IMR-90 (cell line): ENCODE measurements at regions not wholly inside any gene's neighbourhood (a gene's known extent, or its start where the extent isn't known, plus 50 kb on each side); places are given as distances from the start of the nearest gene placed in this dataset.

ENCODE experiments used
- ATAC-seq: fragments of 200-7000 bp; cut with Tn5 transposase; 2 replicates; pipeline ENCODE4 v1.9.1; 2020; ENCODE audit warnings: low read depth, mild to moderate bottlenecking, moderate library complexity
- BruUV-seq: library from RNA; stranded (reverse); fragments of 400-500 nt; replicated peaks from 2 replicates; lab custom pipeline; 2021; lab: Mats Ljungman, UMichigan
- CTCF ChIA-PET: fragments of 300-600 bp; formaldehyde crosslinking; extraction: SDS; loops from one replicate; lab custom pipeline; 2021; ENCODE audit warnings: antibody characterized with exemption; lab: Yijun Ruan, JAX
- POLR2A ChIA-PET: fragments of 300-600 bp; sonication (Branson Sonifier 250); formaldehyde crosslinking; loops from one replicate; lab custom pipeline; 2022; ENCODE audit warnings: antibody characterized with exemption; ENCODE audit not compliant: unreplicated experiment; lab: Charles Lee
- DNase-seq: peaks from one replicate; pipeline ENCODE4 v3.0.0; 2013
- H2AFZ ChIP-seq: replicated peaks from 2 replicates; pipeline ENCODE3; 2013; ENCODE audit warnings: low read length, mild to moderate bottlenecking; ENCODE audit not compliant: poor library complexity
- H2AK5ac ChIP-seq: 2 replicates; pipeline ENCODE4 v1.6.1; 2013; ENCODE audit warnings: low read depth, low read length, inconsistent platforms
- H2AK9ac ChIP-seq: replicated peaks from 2 replicates; pipeline ENCODE3; 2013; ENCODE audit warnings: mild to moderate bottlenecking, low read depth, low read length, moderate library complexity; ENCODE audit not compliant: poor library complexity
- H2BK120ac ChIP-seq: 2 replicates; pipeline ENCODE4 v1.6.1; 2013; ENCODE audit warnings: low read depth, low read length, inconsistent platforms
- H2BK15ac ChIP-seq: 3 replicates; pipeline ENCODE4 v1.6.1; 2013; ENCODE audit warnings: low read depth, low read length, inconsistent platforms
- H2BK20ac ChIP-seq: 2 replicates; pipeline ENCODE4 v1.6.1; 2013; ENCODE audit warnings: low read depth, mild to moderate bottlenecking, inconsistent platforms, low read length, moderate library complexity
- H2BK5ac ChIP-seq: 2 replicates; pipeline ENCODE4 v1.6.1; 2013; ENCODE audit warnings: mild to moderate bottlenecking, low read depth, low read length, inconsistent platforms; ENCODE audit not compliant: poor library complexity, severe bottlenecking
- H3K14ac ChIP-seq: replicated peaks from 2 replicates; pipeline ENCODE4 v1.6.1; 2013; ENCODE audit warnings: low read depth, low read length, inconsistent platforms
- H3K18ac ChIP-seq: 2 replicates; pipeline ENCODE4 v1.6.1; 2013; ENCODE audit warnings: low read depth, low read length, control low read depth
- H3K23ac ChIP-seq: 2 replicates; pipeline ENCODE4 v1.6.1; 2013; ENCODE audit warnings: low read depth, low read length, inconsistent platforms
- H3K27ac ChIP-seq: 2 replicates; pipeline ENCODE4 v1.5.1; 2013; ENCODE audit warnings: mild to moderate bottlenecking, control low read depth, low read length; ENCODE audit not compliant: insufficient read depth
- H3K27me3 ChIP-seq: 2 replicates; pipeline ENCODE4 v1.6.1; 2013; ENCODE audit warnings: low read length; ENCODE audit not compliant: control insufficient read depth, insufficient read depth
- H3K36me3 ChIP-seq: 2 replicates; pipeline ENCODE4 v1.6.1; 2013; ENCODE audit warnings: low read length, mixed read lengths; ENCODE audit not compliant: control insufficient read depth, insufficient read depth
- H3K4ac ChIP-seq: 2 replicates; pipeline ENCODE4 v1.6.1; 2013; ENCODE audit warnings: low read depth, low read length, inconsistent platforms
- H3K4me1 ChIP-seq: 2 replicates; pipeline ENCODE4 v1.6.1; 2013; ENCODE audit warnings: low read length, mixed read lengths; ENCODE audit not compliant: control insufficient read depth, insufficient read depth
- H3K4me2 ChIP-seq: 2 replicates; pipeline ENCODE4 v1.6.1; 2013; ENCODE audit warnings: low read depth, mild to moderate bottlenecking, control low read depth, low read length, moderate library complexity
- H3K4me3 ChIP-seq: 2 replicates; pipeline ENCODE4 v1.5.1; 2013; ENCODE audit warnings: low read depth, mild to moderate bottlenecking, control low read depth, low read length, moderate library complexity; ENCODE audit not compliant: insufficient read depth
- H3K56ac ChIP-seq: 2 replicates; pipeline ENCODE4 v1.6.1; 2013; ENCODE audit warnings: low read length, inconsistent platforms; ENCODE audit not compliant: insufficient read depth; ENCODE audit errors: extremely low read depth
- H3K79me1 ChIP-seq, 2 experiments: 2 replicates each; pipeline ENCODE4 v1.6.1; 2013; ENCODE audit warnings: low read length in 2 of 2, inconsistent platforms in 1 of 2, low read depth in 1 of 2
- H3K9ac ChIP-seq: 2 replicates; pipeline ENCODE4 v1.6.1; 2013; ENCODE audit warnings: low read depth, low read length, control low read depth
- H3K9me1 ChIP-seq: 2 replicates; pipeline ENCODE4 v1.6.1; 2013; ENCODE audit warnings: low read length, inconsistent platforms; ENCODE audit not compliant: insufficient read depth
- H3K9me3 ChIP-seq: 2 replicates; pipeline ENCODE4 v1.6.1; 2013; ENCODE audit warnings: low read length; ENCODE audit not compliant: control insufficient read depth, insufficient read depth
- H4K20me1 ChIP-seq: 2 replicates; pipeline ENCODE4 v1.6.1; 2013; ENCODE audit warnings: low read length, inconsistent platforms; ENCODE audit not compliant: insufficient read depth
- H4K5ac ChIP-seq: 2 replicates; pipeline ENCODE4 v1.6.1; 2013; ENCODE audit warnings: mild to moderate bottlenecking, low read depth, low read length, control low read depth
- H4K8ac ChIP-seq, 2 experiments: 2 replicates each; pipeline ENCODE4 v1.6.1; 2013; ENCODE audit warnings: low read depth in 2 of 2, low read length in 2 of 2, control low read depth in 1 of 2, inconsistent platforms in 1 of 2
- H4K91ac ChIP-seq: 2 replicates; pipeline ENCODE4 v1.6.1; 2013; ENCODE audit warnings: low read depth, low read length, inconsistent platforms; ENCODE audit not compliant: insufficient read depth
- BHLHE40 ChIP-seq: fragments of 150-350 bp; IDR thresholded peaks from 2 replicates; pipeline ENCODE4 v1.6.1; 2016; ENCODE audit warnings: mild to moderate bottlenecking, low read depth, low read length
- CEBPB ChIP-seq: IDR thresholded peaks from 2 replicates; pipeline ENCODE4 v1.6.1; 2012; ENCODE audit warnings: low read depth, low read length, improper control_type of control experiment
- CHD1 ChIP-seq: IDR thresholded peaks from 2 replicates; pipeline ENCODE4 v1.6.1; 2012; ENCODE audit warnings: low read depth, low read length, improper control_type of control experiment
- CTCF ChIP-seq: conservative IDR thresholded peaks from 2 replicates; pipeline ENCODE4 v1.5.1; 2012; ENCODE audit warnings: mild to moderate bottlenecking, low read depth, low read length, improper control_type of control experiment
- ELK1 ChIP-seq: fragments of 150-350 bp; IDR thresholded peaks from 2 replicates; pipeline ENCODE4 v1.6.1; 2016; ENCODE audit warnings: low read depth, mild to moderate bottlenecking, low read length, moderate library complexity, borderline replicate concordance
- FOS ChIP-seq: fragments of 150-350 bp; IDR thresholded peaks from 2 replicates; pipeline ENCODE4 v1.6.1; 2016; ENCODE audit warnings: low read depth, low read length
- MAFK ChIP-seq: IDR thresholded peaks from 2 replicates; pipeline ENCODE4 v1.6.1; 2012; ENCODE audit warnings: low read depth, low read length, improper control_type of control experiment
- MAZ ChIP-seq: IDR thresholded peaks from 2 replicates; pipeline ENCODE4 v1.6.1; 2012; ENCODE audit warnings: low read depth, mild to moderate bottlenecking, low read length, improper control_type of control experiment, moderate library complexity, borderline replicate concordance
- MXI1 ChIP-seq: IDR thresholded peaks from 2 replicates; pipeline ENCODE4 v1.6.1; 2012; ENCODE audit warnings: low read depth, mild to moderate bottlenecking, low read length, moderate library complexity, borderline replicate concordance
- NFE2L2 ChIP-seq: fragments of 150-350 bp; IDR thresholded peaks from 2 replicates; pipeline ENCODE4 v1.6.1; 2016; ENCODE audit warnings: low read depth, mild to moderate bottlenecking, low read length
- POLR2A ChIP-seq: IDR thresholded peaks from 2 replicates; pipeline ENCODE4 v1.6.1; 2012; ENCODE audit warnings: mild to moderate bottlenecking, low read depth, low read length
- RAD21 ChIP-seq: IDR thresholded peaks from 2 replicates; pipeline ENCODE4 v1.6.1; 2012; ENCODE audit warnings: low read length, improper control_type of control experiment
- RCOR1 ChIP-seq: IDR thresholded peaks from 2 replicates; pipeline ENCODE4 v1.6.1; 2012; ENCODE audit warnings: mild to moderate bottlenecking, low read length, improper control_type of control experiment; ENCODE audit not compliant: insufficient replicate concordance
- RFX5 ChIP-seq: IDR thresholded peaks from 2 replicates; pipeline ENCODE4 v1.8.0; 2012; ENCODE audit warnings: low read depth, mild to moderate bottlenecking, low read length, moderate library complexity
- SMC3 ChIP-seq: fragments of 150-350 bp; IDR thresholded peaks from 2 replicates; pipeline ENCODE4 v1.6.1; 2016; ENCODE audit warnings: low read depth, mild to moderate bottlenecking, antibody characterized with exemption, low read length, moderate library complexity
- USF2 ChIP-seq: fragments of 150-350 bp; IDR thresholded peaks from 2 replicates; pipeline ENCODE4 v1.6.1; 2017; ENCODE audit warnings: mild to moderate bottlenecking, antibody characterized with exemption, low read length, low read depth
- WGBS, 2 experiments: methylation state at CpG; one replicate each; pipeline versions ENCODE4 v1.1.5 to v1.1.7; 2013; ENCODE audit warnings: missing lambda C conversion rate in 2 of 2; ENCODE audit not compliant: insufficient read length in 1 of 2; ENCODE audit errors: extremely low coverage in 2 of 2; 5-methylcytosine and 5-hydroxymethylcytosine counted together
- dilution Hi-C: fragments of 300-500 bp; cut with HindIII; formaldehyde crosslinking; loops from one replicate; pipeline ENCODE4 v1.14.3; 2018; ENCODE audit warnings: low sequenced_read_pairs; ENCODE audit not compliant: unreplicated experiment
- in situ Hi-C: fragments of 300-500 bp; cut with MboI; formaldehyde crosslinking; loops from 3 replicates; pipeline ENCODE4 v1.14.3; 2019; ENCODE audit warnings: low sequenced_read_pairs, inconsistent platforms, mixed read lengths
- intact Hi-C: fragments of 100-400 bp; cut with micrococcal nuclease; formaldehyde crosslinking; loops from 2 replicates; pipeline ENCODE4 v1.10.0; 2022

DNA sequence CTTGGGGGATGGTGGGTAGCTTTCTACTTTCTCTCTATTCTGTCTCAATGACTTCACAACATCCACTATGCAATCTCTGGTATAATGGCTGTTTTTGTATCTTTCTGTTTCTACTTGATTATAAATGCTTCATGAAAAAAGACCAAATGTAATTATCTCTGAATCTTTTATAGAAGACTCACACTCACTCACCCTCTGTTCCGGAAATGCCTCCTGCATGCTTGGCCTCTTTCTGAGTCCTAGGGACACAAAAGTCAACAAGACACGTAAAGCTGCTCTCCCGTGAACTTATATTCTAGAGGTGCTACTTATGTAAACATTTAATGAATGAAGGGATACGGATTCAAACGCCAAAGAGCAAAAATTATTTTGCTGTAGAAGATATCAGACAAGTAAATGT lies 502.2 kb upstream of the SOX11 start:
- H4K5ac ChIP-seq, result no peak overlapping the region
- H3K27me3 ChIP-seq, result no peaks in the 10 kb centered on the region
- POLR2A ChIA-PET, result no interaction called here
- peaks cover 8% of the 10 kb centered on the region for H3K9me3 ChIP-seq
- no peak overlapping the region for H2BK20ac ChIP-seq
- no peak overlapping the region for H2BK5ac ChIP-seq
- in situ Hi-C loops (no loop called here), dilution Hi-C loops (no loop called here), intact Hi-C loops (no loop called here)
- H3K14ac ChIP-seq, result no peak overlapping the region
- no peak overlapping the region for H3K9ac ChIP-seq
- no peak overlapping the region for H2BK120ac ChIP-seq
- H3K4me1 ChIP-seq, result no peaks in the 10 kb centered on the region
- no peaks in the 10 kb centered on the region for H3K9me1 ChIP-seq
- H4K8ac ChIP-seq, result no peak overlapping the region
- DNase-seq (no peak), ATAC-seq (no peak)
- H3K4me3 ChIP-seq, result no peak overlapping the region
- H3K23ac ChIP-seq, result no peak overlapping the region
- no peak overlapping the region for H2AFZ ChIP-seq
- BruUV-seq, result no TSS peak
- no peak overlapping the region for H2BK15ac ChIP-seq
- no peaks in the 10 kb centered on the region for H4K20me1 ChIP-seq
- H2AK5ac ChIP-seq, result no peak overlapping the region
- no peaks in the 10 kb centered on the region for H3K36me3 ChIP-seq
- no peak overlapping the region for H3K56ac ChIP-seq
- H3K18ac ChIP-seq, result no peak overlapping the region
- H3K79me1 ChIP-seq, result no peaks in the 10 kb centered on the region
- no peak overlapping the region for H2AK9ac ChIP-seq
- no CpG with 5 or more reads among the region's 5 CpGs for WGBS, 2 experiments
- CTCF ChIA-PET, result no interaction called here
- H4K91ac ChIP-seq, result no peak overlapping the region
- no peak overlapping the region for H3K4ac ChIP-seq
- H3K27ac ChIP-seq, result no peak overlapping the region
- TF ChIP-seq MXI1 (no peak), RCOR1 (no peak), SMC3 (no peak), NFE2L2 (no peak), CTCF (no peak), FOS (no peak), MAZ (no peak), BHLHE40 (no peak), CHD1 (no peak), POLR2A (no peak), CEBPB (no peak), MAFK (no peak), USF2 (no peak), RFX5 (no peak), RAD21 (no peak), ELK1 (no peak)
- no peak overlapping the region for H3K4me2 ChIP-seq
